Left lobe of liver (tissue), 2 donors: ENCODE measurements at regions not wholly inside any gene's neighbourhood (a gene's known extent, or its start where the extent isn't known, plus 50 kb on each side); places are given as distances from the start of the nearest gene placed in this dataset.
A peak's percentile ranks its signal among the peaks of the same experiment; 100 is the strongest.
"Not testable (repeated sequence)": the region's sequence is repeated elsewhere in the genome, so short reads cannot be mapped to it uniquely, and the experiment has no call there.

Source experiments
- ATAC-seq: fragments of 200-7000 bp; cut with Tn5 transposase; one replicate; pipeline ENCODE4 v1.9.1; 2020; ENCODE audit warnings: mild to moderate bottlenecking, moderate library complexity
- DNase-seq: peaks from one replicate; pipeline ENCODE4 v3.0.0-alpha.2; 2020; ENCODE audit warnings: low spot score
- donor health status: DM: no; HTN: no; CAD: no; lungs with moderate emphysema.
- donor health status: DM: no; HTN: yes; CAD: no.

GRCh38 chr13:65727070-65727469 is 1503.1 kb downstream of the PCDH9 start:
- DNase-seq: no peak
- ATAC-seq: no peak

- ATAC-seq (no peak), DNase-seq (no peak)
Measured at GRCh38 chr13:65725006-65725405, 1505.1 kb downstream of the PCDH9 start.

- ATAC-seq (no peak), DNase-seq (no peak)
Measured at GRCh38 chr13:65724226-65724625, 1505.9 kb downstream of the PCDH9 start.

- ATAC-seq: no peak
Measured at GRCh38 chr13:65722506-65722905, 1507.6 kb downstream of the PCDH9 start.

GRCh38 chr13:65719831-65720230 is 1510.3 kb downstream of the PCDH9 start:
- ATAC-seq (no peak), DNase-seq (no peak)

More at GRCh38 chr13:65722506-65722905, 1507.6 kb downstream of the PCDH9 start:
- no peak for DNase-seq

GRCh38 chr13:65710514-65710913 is 1519.6 kb downstream of the PCDH9 start:
- no peak for ATAC-seq
- DNase-seq: no peak

GRCh38 chr13:65697843-65698242 is 1532.3 kb downstream of the PCDH9 start:
- ATAC-seq: no peak

GRCh38 chr13:65679240-65679639 is 1550.9 kb downstream of the PCDH9 start:
- ATAC-seq: no peak
- no peak for DNase-seq

More at GRCh38 chr13:65697843-65698242, 1532.3 kb downstream of the PCDH9 start:
- no peak for DNase-seq

- no peak for DNase-seq
- ATAC-seq: no peak
Measured at GRCh38 chr13:65677906-65678305, 1552.2 kb downstream of the PCDH9 start.

- not testable (repeated sequence) for DNase-seq
Measured at GRCh38 chr13:65675383-65675782, 1554.8 kb downstream of the PCDH9 start.

GRCh38 chr13:65670014-65670625 is 1560.0 kb downstream of the PCDH9 start:
- ATAC-seq (no peak), DNase-seq (no peak)

More at GRCh38 chr13:65675383-65675782, 1554.8 kb downstream of the PCDH9 start:
- not testable (repeated sequence) for ATAC-seq

- DNase-seq (no peak), ATAC-seq (no peak)
Measured at GRCh38 chr13:65660731-65661130, 1569.4 kb downstream of the PCDH9 start.

GRCh38 chr13:65656740-65657329 is 1573.3 kb downstream of the PCDH9 start:
- peak; percentile 49 for ATAC-seq
- DNase-seq: no peak

GRCh38 chr13:65653613-65654012 is 1576.5 kb downstream of the PCDH9 start:
- DNase-seq (no peak), ATAC-seq (no peak)

GRCh38 chr13:65650321-65650720 is 1579.8 kb downstream of the PCDH9 start:
- ATAC-seq: no peak

GRCh38 chr13:65642996-65643395 is 1587.1 kb downstream of the PCDH9 start:
- ATAC-seq (no peak), DNase-seq (no peak)

More at GRCh38 chr13:65650321-65650720, 1579.8 kb downstream of the PCDH9 start:
- DNase-seq: no peak

GRCh38 chr13:65642301-65642700 is 1587.8 kb downstream of the PCDH9 start:
- DNase-seq (no peak), ATAC-seq (no peak)

- DNase-seq: no peak
- ATAC-seq: peak; percentile 80
Measured at GRCh38 chr13:65638572-65639168, 1591.5 kb downstream of the PCDH9 start.

GRCh38 chr13:65633806-65634205 is 1596.3 kb downstream of the PCDH9 start:
- no peak for ATAC-seq
- no peak for DNase-seq

- ATAC-seq: no peak
- DNase-seq: no peak
Measured at GRCh38 chr13:65631078-65631477, 1599.1 kb downstream of the PCDH9 start.

GRCh38 chr13:65629926-65630325 is 1600.2 kb downstream of the PCDH9 start:
- ATAC-seq (no peak), DNase-seq (no peak)

- ATAC-seq (no peak), DNase-seq (no peak)
Measured at GRCh38 chr13:65623148-65623547, 1607.0 kb downstream of the PCDH9 start.
